ENCODE measurements at regions not wholly inside any gene's neighbourhood (a gene's known extent, or its start where the extent isn't known, plus 50 kb on each side); places are given as distances from the start of the nearest gene placed in this dataset.

GRCh38 chr18:56119681-56120080, 518.7 kb downstream of the TXNL1 start:
- TF ChIP-seq, protein P1, sequence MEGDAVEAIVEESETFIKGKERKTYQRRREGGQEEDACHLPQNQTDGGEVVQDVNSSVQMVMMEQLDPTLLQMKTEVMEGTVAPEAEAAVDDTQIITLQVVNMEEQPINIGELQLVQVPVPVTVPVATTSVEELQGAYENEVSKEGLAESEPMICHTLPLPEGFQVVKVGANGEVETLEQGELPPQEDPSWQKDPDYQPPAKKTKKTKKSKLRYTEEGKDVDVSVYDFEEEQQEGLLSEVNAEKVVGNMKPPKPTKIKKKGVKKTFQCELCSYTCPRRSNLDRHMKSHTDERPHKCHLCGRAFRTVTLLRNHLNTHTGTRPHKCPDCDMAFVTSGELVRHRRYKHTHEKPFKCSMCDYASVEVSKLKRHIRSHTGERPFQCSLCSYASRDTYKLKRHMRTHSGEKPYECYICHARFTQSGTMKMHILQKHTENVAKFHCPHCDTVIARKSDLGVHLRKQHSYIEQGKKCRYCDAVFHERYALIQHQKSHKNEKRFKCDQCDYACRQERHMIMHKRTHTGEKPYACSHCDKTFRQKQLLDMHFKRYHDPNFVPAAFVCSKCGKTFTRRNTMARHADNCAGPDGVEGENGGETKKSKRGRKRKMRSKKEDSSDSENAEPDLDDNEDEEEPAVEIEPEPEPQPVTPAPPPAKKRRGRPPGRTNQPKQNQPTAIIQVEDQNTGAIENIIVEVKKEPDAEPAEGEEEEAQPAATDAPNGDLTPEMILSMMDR (IDR thresholded peaks at IDR 0.05), result no peak
- no peak for TF ChIP-seq POLR2A (IDR thresholded peaks at IDR 0.05)
